CD4-positive, alpha-beta T cell treated with Interleukin-4 for 4 hours (primary cell): ENCODE measurements at regions not wholly inside any gene's neighbourhood (a gene's known extent, or its start where the extent isn't known, plus 50 kb on each side); places are given as distances from the start of the nearest gene placed in this dataset.
"Not testable (repeated sequence)": the region's sequence is repeated elsewhere in the genome, so short reads cannot be mapped to it uniquely, and the experiment has no call there.

Experiments
- DNase-seq: peaks from one replicate; pipeline ENCODE4 v3.0.0-alpha.2; 2020

- no peak for DNase-seq
These were observed 628.7 kb downstream of the TYW1 start for GRCh38 chr7:67625257-67625737.

DNA sequence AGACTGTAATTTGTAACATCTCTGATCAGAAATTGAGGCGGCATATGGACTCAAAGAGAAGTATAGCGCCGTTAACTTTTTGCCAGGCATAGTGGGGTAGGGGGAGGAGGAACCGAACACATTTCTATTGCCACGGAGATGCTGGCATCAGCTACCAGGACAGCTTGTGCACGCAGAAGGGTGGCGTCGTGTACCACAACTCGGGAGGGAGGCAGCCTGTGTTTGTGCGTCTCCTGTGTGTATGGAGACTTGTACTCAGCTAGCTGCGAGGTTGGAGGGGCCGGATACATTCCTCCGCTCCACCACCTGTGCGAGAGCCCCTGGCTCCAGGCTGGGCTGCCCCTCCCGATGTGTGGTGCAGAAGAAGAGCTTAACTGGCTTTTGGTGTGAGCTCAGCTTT is 634.8 kb downstream of the TYW1 start:
- no peak for DNase-seq

DNA sequence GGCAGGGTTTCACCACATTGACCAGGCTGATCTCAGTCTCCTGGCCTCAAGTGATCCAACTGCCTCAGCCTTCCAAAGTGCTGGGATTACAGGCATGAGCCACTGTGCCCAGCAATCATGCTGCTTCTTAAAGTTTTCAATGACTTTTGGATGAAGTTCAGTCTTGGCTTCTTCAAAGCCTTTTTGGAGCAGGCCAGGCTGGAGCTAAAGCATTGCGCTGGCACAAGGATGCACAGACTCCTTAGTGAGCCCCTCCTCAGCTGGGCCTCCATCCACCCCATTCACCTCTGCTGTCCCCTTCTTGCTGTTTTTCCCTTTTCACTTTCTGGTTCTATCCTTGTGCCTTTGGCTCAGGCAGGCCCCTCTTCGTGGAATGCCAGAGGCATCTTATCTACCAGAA is 638.6 kb downstream of the TYW1 start:
- no peak for DNase-seq

DNA sequence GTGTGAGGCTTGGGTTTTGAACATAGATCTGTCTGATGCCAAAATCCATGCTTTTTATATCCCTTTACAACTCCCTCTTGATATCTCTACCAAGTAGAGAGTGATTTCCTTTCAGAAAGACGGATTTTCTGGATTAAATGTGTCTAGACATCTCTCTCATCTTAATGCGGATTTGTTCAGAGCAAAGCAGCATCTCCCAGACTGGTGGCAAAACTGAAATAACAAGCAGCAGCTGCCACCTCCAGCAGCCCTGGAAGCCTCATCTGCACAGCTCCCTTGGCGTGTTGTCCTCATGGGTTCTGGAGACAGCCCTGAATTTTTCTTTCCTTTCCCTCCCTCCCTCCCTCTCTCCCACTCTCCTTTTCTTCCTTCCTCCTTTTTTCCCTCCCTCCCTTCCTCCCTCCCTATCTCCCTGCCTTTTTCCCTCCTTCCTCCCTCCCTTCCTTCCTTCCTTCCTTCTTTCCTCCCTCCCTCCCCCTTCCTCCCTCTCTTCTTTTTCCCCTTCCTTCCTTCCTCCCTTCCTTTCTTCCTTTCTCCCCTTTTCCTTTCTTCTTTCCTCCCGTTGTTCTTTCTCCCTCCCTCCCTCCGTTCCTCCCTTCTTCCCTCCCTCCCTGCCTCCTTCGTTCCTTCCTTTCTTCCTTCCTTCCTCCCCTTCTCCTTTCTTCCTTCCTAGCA is 639.9 kb downstream of the TYW1 start:
- DNase-seq: no peak

DNA sequence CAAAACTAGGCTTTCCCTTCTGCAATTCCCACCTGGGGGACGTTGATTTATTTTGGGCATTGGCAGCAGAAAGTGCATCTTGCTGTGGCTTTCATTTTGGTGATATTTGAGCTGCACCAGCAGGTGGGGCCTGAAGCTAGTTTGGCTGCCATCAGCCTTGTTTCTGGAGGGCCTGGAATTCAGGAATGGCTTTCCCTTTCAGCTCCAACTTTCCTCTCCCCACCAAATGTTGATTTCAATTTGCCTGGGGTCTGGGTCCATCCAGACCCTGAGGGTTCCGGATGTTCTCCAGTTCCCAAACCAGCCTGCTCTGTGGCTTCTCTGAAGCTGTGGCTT is 640.4 kb downstream of the TYW1 start:
- no peak for DNase-seq

GRCh38 chr7:67642542-67642941 is 645.9 kb downstream of the TYW1 start:
- DNase-seq: not testable (repeated sequence)

DNA sequence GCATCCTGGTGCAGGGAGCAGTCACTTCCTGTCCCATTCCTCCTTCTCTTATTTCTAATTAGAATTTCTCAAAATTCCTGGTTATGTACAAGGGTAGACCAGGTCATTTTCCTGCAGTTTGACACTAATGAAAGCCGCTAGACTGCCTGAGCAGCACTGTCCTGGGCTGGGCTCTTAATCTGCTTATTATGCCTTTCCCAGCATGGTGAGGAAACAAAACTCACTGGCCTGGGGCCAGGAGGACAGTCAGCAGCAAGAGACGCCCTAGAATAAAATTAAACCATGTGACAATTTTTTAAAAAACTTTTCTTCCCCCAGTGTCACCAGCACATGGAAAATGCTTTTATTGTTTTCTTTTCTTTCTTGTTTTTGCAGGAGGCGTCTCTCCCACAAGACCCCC is 647.5 kb downstream of the TYW1 start:
- no peak for DNase-seq

GRCh38 chr7:67652937-67653336 is 656.3 kb downstream of the TYW1 start:
- no peak for DNase-seq

GRCh38 chr7:67653856-67654454 is 657.3 kb downstream of the TYW1 start:
- no peak for DNase-seq

GRCh38 chr7:67654642-67655041 is 658.0 kb downstream of the TYW1 start:
- no peak for DNase-seq

DNA sequence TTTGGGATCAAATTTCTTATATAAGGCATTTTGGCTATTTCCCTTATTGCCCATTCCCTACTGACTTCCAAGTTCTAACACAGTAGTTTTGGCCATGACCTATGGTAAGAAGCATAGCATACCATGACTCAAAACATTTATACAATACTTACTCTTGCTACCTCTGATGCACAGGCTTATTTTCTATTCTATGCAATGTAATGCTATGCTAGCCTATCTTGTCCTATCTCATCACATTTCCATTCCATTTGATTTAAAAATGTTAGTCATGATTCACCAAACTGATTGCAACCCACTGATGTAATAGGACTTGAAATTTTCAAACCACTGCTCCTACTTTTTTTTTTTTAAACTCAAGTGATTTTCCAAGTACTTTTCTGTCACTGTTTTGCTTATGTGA is 658.5 kb downstream of the TYW1 start:
- DNase-seq: no peak

GRCh38 chr7:67659091-67659490 is 662.5 kb downstream of the TYW1 start:
- DNase-seq: no peak

DNA sequence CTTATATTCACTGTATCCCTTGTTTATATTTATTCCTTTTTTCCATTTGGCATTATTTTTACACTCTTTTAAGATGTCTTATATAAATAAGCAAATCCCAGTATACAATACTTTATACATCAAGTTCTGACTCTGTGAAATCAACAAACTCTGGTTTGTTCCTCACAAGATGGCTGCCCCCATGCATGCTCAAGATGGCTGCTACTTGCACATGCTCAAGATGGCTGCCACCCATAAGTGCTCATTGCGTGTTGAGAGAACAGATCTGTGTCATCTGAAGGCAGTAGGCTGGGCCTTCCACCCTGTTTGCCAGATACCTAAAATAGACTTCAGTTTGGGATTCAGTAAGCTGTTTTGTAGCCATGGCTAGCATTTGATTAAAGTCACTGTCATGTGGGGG is 666.2 kb downstream of the TYW1 start:
- no peak for DNase-seq

DNA sequence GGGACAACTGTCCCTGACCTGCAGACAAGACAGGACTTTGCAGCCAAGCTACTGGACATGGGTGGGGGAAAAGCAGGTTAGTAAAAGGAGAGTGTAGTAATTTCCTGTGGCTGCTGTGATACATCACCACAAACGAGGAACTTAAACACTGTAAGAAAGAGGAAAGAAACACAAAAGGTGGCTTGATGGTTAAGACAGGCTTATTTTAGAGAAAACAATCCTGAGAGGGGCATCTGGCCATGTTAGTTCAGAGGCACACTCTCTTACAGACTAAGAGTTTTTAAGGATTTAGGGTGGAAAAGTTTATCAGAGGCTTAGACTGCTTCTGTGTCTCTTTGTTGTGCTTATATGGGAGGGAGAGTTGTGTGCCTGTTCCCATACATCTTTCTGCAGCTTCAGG is 667.0 kb downstream of the TYW1 start:
- DNase-seq: no peak

DNA sequence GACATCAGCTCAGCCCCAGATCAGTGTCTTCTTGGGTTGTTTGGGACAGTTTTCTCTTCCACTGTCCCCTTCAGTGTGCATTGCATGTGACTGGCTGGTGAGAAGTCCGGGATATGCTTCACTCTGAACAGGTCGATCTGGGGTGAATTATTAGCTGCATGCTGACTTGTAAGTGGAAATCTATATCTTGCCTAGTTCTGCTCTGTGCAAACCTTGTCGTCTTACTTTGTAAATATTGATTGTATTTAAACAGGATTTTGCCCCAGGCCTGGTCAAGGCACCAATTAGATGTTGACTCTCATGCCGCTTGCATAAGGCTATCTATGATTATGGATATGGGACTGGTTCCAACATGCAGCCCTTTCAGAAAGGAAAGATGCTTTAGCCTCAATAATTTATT is 669.7 kb downstream of the TYW1 start:
- DNase-seq: not testable (repeated sequence)

- no peak for DNase-seq
These were observed 674.4 kb downstream of the TYW1 start for GRCh38 chr7:67671006-67671548.

DNA sequence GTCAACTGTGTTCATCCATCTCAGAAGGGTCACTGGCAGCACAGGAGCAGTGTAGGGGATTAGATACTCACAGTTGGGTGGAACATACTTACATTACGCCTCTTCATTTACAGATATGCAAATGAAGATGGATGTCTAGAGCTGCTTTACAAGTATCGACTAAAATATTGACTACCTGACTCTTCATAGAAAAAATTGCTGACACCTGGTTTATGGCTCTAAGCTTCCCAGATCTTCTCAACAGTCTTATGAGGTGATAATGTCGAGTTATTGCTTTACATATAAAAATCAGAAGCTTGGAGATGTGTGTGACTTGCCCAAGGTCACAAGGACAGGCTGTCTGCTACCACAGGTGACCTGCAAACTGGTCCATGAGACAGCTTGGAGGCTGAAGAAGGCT is 677.2 kb downstream of the TYW1 start:
- DNase-seq: no peak

- not testable (repeated sequence) for DNase-seq
These were observed 678.2 kb downstream of the TYW1 start for GRCh38 chr7:67674862-67675261.

DNA sequence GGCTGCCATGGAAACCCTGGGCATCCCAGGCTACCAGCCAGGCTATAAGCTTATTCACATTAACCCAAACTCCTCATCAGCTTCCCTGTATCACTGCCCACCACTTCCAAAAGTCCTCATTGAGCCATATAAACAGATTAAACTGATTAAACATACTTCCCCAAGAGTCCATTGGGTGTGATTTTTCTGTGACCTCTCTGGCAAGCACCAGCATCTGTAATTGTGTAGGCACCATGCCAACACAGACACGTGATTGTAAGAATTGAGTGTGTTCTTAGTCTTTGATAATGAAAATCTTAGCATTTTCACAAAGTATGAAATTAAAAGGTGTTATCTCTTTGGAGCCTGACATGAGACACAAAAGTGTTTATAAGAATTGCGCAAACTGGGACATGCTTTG is 679.3 kb downstream of the TYW1 start:
- DNase-seq: no peak

DNA sequence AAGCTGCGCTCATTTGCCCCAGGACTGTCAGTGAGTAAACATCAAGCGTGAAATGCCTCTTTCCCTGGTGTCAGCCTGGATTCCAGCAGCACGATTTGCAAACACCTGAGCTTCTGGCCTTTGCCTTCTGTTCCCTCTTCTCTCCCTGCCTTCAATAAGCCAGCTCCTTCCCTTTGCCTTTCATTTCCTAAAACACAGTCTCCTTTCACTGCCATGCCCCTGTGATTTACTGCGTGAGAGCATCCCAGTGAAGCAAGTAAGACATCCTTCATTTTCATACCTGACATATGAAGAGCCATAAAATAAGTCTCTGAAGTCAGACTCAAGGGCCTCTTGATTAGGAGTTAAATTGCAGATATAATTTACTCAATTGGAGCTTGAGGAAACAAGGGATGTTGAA is 681.8 kb downstream of the TYW1 start:
- no peak for DNase-seq

- no peak for DNase-seq
These were observed 687.0 kb downstream of the TYW1 start for GRCh38 chr7:67683628-67684027.

GRCh38 chr7:67690700-67691099 is 694.1 kb downstream of the TYW1 start:
- DNase-seq: no peak

DNA sequence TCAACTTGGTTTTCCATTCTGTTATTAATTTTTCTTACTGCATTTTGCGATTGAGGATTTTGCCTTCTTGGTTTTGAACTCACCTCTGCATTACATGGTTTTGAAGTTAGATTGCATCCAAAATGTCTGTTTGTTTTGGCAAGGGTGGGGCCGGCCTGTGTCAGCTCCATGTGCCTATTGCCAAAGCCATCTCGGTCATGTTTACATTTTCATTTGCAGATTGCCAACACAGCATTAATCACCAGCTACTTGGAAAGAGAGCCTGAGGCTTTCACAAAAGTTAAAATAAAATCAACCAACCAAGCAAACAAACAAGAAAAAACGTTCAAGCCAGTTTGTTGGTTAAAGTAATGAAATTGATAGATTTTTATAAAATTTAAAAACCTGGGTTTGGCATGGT is 695.8 kb downstream of the TYW1 start:
- DNase-seq: no peak

GRCh38 chr7:67696124-67696523 is 699.5 kb downstream of the TYW1 start:
- DNase-seq: no peak

- no peak for DNase-seq
These were observed 700.2 kb downstream of the TYW1 start for GRCh38 chr7:67696878-67697277.
